CD14-positive monocyte (primary cell): ENCODE measurements at regions not wholly inside any gene's neighbourhood (a gene's known extent, or its start where the extent isn't known, plus 50 kb on each side); places are given as distances from the start of the nearest gene placed in this dataset.

Experiments used
- DNase-seq, 3 donors: peaks; one replicate each; pipeline ENCODE4 v3.0.0-alpha.2; 2011 to 2022
- H2AFZ ChIP-seq: 2 replicates; pipeline ENCODE4 v1.6.0; 2012; ENCODE audit warnings: mild to moderate bottlenecking, low read depth, low read length, inconsistent platforms; ENCODE audit not compliant: insufficient read depth, poor library complexity, severe bottlenecking
- H3K27ac ChIP-seq, 2 donors: 1 replicate in 1 of 2; 2 replicates in 1 of 2; pipeline ENCODE4 v1.5.1; 2012 to 2013; ENCODE audit warnings: low read length in 2 of 2, control low read depth in 1 of 2, inconsistent platforms in 1 of 2, low read depth in 1 of 2, mild to moderate bottlenecking in 1 of 2
- H3K27me3 ChIP-seq, 2 donors: one replicate each; pipeline versions ENCODE4 v1.6.0 to v1.6.1; 2011 to 2013; ENCODE audit warnings: low read length in 2 of 2; ENCODE audit not compliant: control insufficient read depth in 2 of 2, insufficient read depth in 2 of 2
- H3K36me3 ChIP-seq, 2 donors: replicated peaks in 1 of 2; 1 replicate in 1 of 2; 2 replicates in 1 of 2; pipeline versions ENCODE4 v1.5.1 to v1.6.1; 2012 to 2013; ENCODE audit warnings: low read length in 2 of 2, control low read depth in 1 of 2, inconsistent platforms in 1 of 2, mild to moderate bottlenecking in 1 of 2; ENCODE audit not compliant: insufficient read depth in 2 of 2, control insufficient read depth in 1 of 2
- H3K4me1 ChIP-seq, 2 donors: 1 replicate in 1 of 2; 2 replicates in 1 of 2; pipeline versions ENCODE4 v1.5.1 to v1.6.1; 2012 to 2013; ENCODE audit warnings: low read length in 2 of 2, control low read depth in 1 of 2, inconsistent platforms in 1 of 2, mild to moderate bottlenecking in 1 of 2, moderate library complexity in 1 of 2; ENCODE audit not compliant: insufficient read depth in 2 of 2, control insufficient read depth in 1 of 2
- H3K4me2 ChIP-seq: replicated peaks from 2 replicates; pipeline ENCODE3; 2012; ENCODE audit warnings: low read length, moderate library complexity, mild to moderate bottlenecking; ENCODE audit not compliant: poor library complexity, severe bottlenecking; ENCODE audit errors: extremely low read depth
- H3K4me3 ChIP-seq, 3 experiments: fragments of 200-600 bp in 1 of 3; sonication (generic) in 1 of 3; replicated peaks in 1 of 3; 1 replicate in 2 of 3; 2 replicates in 1 of 3; pipeline ENCODE4 v1.5.1; 2011 to 2013; ENCODE audit warnings: low read length in 3 of 3, mild to moderate bottlenecking in 3 of 3, control low read depth in 2 of 3, low read depth in 2 of 3, inconsistent platforms in 1 of 3, moderate library complexity in 1 of 3
- H3K79me2 ChIP-seq: 2 replicates; pipeline ENCODE4 v1.6.0; 2012; ENCODE audit warnings: mild to moderate bottlenecking, control low read depth, inconsistent platforms, low read length, moderate library complexity; ENCODE audit not compliant: insufficient read depth
- H3K9ac ChIP-seq: 2 replicates; pipeline ENCODE4 v1.6.0; 2017; ENCODE audit warnings: low read length, mild to moderate bottlenecking; ENCODE audit not compliant: insufficient read depth, poor library complexity, severe bottlenecking
- H3K9me3 ChIP-seq, 2 donors: replicated peaks in 1 of 2; 1 replicate in 1 of 2; 2 replicates in 1 of 2; pipeline versions ENCODE4 v1.5.1 to v1.6.1; 2012 to 2013; ENCODE audit warnings: low read length in 2 of 2, control low read depth in 1 of 2; ENCODE audit not compliant: control insufficient read depth in 1 of 2, insufficient read depth in 1 of 2
- H4K20me1 ChIP-seq: 2 replicates; pipeline ENCODE4 v1.6.0; 2012; ENCODE audit warnings: mild to moderate bottlenecking, low read length, control low read depth, moderate library complexity; ENCODE audit not compliant: insufficient read depth
- H3K27ac Mint-ChIP-seq, 7 donors: one replicate each; pipeline ENCODE4 v1.8.0; 2020; ENCODE audit warnings: mild to moderate bottlenecking in 7 of 7, mixed read lengths in 7 of 7, moderate library complexity in 6 of 7, inconsistent platforms in 2 of 7
- H3K27me3 Mint-ChIP-seq, 3 donors: one replicate each; pipeline ENCODE4 v1.8.0; 2021 to 2022; ENCODE audit warnings: low read depth in 3 of 3, mild to moderate bottlenecking in 3 of 3, mixed read lengths in 3 of 3, moderate library complexity in 3 of 3, inconsistent platforms in 1 of 3
- H3K36me3 Mint-ChIP-seq, 2 donors: one replicate each; pipeline ENCODE4 v1.8.0; 2020; ENCODE audit warnings: mixed read lengths in 2 of 2, inconsistent platforms in 1 of 2, mild to moderate bottlenecking in 1 of 2
- H3K4me1 Mint-ChIP-seq: one replicate; pipeline ENCODE4 v1.8.0; 2020; ENCODE audit warnings: mild to moderate bottlenecking, mixed read lengths
- H3K4me3 Mint-ChIP-seq, 2 donors: one replicate each; pipeline ENCODE4 v1.8.0; 2020; ENCODE audit warnings: mild to moderate bottlenecking in 2 of 2, mixed read lengths in 2 of 2, moderate library complexity in 1 of 2
- H3K9me3 Mint-ChIP-seq, 7 donors: one replicate each; pipeline ENCODE4 v1.8.0; 2020 to 2022; ENCODE audit warnings: mixed read lengths in 7 of 7, mild to moderate bottlenecking in 6 of 7, moderate library complexity in 6 of 7, inconsistent platforms in 2 of 7
- WGBS: methylation state at CpG from one replicate; pipeline ENCODE4 v1.1.5; 2013; ENCODE audit warnings: missing lambda C conversion rate; ENCODE audit not compliant: insufficient coverage; 5-methylcytosine and 5-hydroxymethylcytosine counted together
- intact Hi-C, 2 donors: fragments of 100-400 bp; cut with micrococcal nuclease; formaldehyde crosslinking; loops; one replicate each; pipeline versions ENCODE4 v1.15.0 to v1.15.1; 2023
- TF ChIP-seq, protein P1 (sequence below): fragments of 200-600 bp; IDR thresholded peaks from one replicate; pipeline ENCODE4 v1.8.0; 2022; ENCODE audit warnings: antibody characterized with exemption, mild to moderate bottlenecking

DNA sequence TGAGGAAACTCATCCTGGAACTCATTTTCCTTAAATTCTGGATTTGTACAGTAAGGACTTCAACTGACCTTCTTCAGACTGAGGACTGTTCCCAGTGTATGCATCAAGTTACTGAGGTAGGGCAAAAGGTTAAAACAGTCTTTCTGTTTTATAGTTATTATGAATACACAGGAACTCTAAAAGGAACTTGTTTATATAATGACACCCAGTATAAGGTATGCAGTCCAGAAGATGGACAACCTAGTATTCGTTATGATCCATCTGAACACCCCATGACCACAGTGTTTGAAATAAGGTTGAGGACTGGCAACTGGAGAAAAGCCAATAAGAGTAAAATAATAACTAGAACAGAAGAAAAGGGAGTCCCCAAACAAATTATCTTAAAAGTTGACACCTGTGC, 779.9 kb upstream of the TMEM132C start:
- no peak overlapping the region for H2AFZ ChIP-seq
- Mint-ChIP-seq H3K36me3 (no peaks in the 10 kb centered on the region), H3K4me3 (no peak overlapping the region), H3K9me3 (peaks cover 0 to 21% (median 6%) of the 10 kb centered on the region in 7 donors), H3K27ac (no peak overlapping the region), H3K27me3 (peaks cover 0 to 1% (median 0%) of the 10 kb centered on the region in 3 donors), H3K4me1 (no peaks in the 10 kb centered on the region)
- no peak overlapping the region for H3K9ac ChIP-seq
- H3K4me3 ChIP-seq: no peak overlapping the region
- H3K27ac ChIP-seq: no peak overlapping the region
- intact Hi-C loops: no loop called here
- TF ChIP-seq, protein P1, sequence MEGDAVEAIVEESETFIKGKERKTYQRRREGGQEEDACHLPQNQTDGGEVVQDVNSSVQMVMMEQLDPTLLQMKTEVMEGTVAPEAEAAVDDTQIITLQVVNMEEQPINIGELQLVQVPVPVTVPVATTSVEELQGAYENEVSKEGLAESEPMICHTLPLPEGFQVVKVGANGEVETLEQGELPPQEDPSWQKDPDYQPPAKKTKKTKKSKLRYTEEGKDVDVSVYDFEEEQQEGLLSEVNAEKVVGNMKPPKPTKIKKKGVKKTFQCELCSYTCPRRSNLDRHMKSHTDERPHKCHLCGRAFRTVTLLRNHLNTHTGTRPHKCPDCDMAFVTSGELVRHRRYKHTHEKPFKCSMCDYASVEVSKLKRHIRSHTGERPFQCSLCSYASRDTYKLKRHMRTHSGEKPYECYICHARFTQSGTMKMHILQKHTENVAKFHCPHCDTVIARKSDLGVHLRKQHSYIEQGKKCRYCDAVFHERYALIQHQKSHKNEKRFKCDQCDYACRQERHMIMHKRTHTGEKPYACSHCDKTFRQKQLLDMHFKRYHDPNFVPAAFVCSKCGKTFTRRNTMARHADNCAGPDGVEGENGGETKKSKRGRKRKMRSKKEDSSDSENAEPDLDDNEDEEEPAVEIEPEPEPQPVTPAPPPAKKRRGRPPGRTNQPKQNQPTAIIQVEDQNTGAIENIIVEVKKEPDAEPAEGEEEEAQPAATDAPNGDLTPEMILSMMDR: no peak
- no peaks in the 10 kb centered on the region for H3K36me3 ChIP-seq
- no peaks in the 10 kb centered on the region for H3K4me1 ChIP-seq
- H3K79me2 ChIP-seq: no peaks in the 10 kb centered on the region
- H3K9me3 ChIP-seq: peaks cover 0 to 20% of the 10 kb centered on the region in 2 donors
- H3K27me3 ChIP-seq: no peaks in the 10 kb centered on the region
- no peaks in the 10 kb centered on the region for H4K20me1 ChIP-seq
- WGBS: no CpG with 5 or more reads among the region's 1 CpG
- H3K4me2 ChIP-seq: no peak overlapping the region
- DNase-seq: no peak

DNA sequence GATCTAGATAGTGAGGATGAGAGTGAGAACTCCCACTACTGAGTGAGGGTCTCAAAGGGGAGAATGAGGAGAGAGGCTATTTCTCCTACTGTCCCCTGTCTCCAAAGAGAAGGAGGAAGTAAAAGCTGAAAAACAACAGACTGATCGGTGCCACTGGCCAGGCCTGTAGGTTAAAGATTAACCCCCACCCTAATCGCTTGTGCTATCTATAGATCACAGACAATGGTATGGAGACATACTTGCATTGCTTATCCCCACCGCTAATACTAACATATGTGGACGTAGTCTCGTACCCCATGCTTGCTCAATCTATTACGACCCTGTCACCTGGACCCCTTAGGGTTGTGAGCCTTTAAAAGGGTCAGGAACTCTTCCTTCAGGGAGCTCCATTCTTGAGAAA, 777.9 kb upstream of the TMEM132C start:
- intact Hi-C loops: no loop called here

More for the DNA sequence above, 777.9 kb upstream of the TMEM132C start:
- peaks cover 0 to 8% of the 10 kb centered on the region in 2 donors for H3K9me3 ChIP-seq
- WGBS: no CpG with 5 or more reads among the region's 6 CpGs
- no peaks in the 10 kb centered on the region for H3K4me1 ChIP-seq
- no peak overlapping the region for H3K4me3 ChIP-seq
- Mint-ChIP-seq H3K4me1 (no peaks in the 10 kb centered on the region), H3K27me3 (peaks cover 0 to 3% (median 0%) of the 10 kb centered on the region in 3 donors), H3K4me3 (no peak overlapping the region), H3K36me3 (no peaks in the 10 kb centered on the region), H3K27ac (no peak overlapping the region), H3K9me3 (peaks cover 0 to 14% (median 5%) of the 10 kb centered on the region in 7 donors)
- H3K9ac ChIP-seq: no peak overlapping the region
- no peak overlapping the region for H3K27ac ChIP-seq
- TF ChIP-seq, protein P1: no peak
- H3K79me2 ChIP-seq: no peaks in the 10 kb centered on the region
- H3K4me2 ChIP-seq: no peak overlapping the region
- H4K20me1 ChIP-seq: no peaks in the 10 kb centered on the region
- no peak overlapping the region for H2AFZ ChIP-seq
- DNase-seq: no peak
- no peaks in the 10 kb centered on the region for H3K36me3 ChIP-seq
- no peaks in the 10 kb centered on the region for H3K27me3 ChIP-seq
